ENCODE measurements at regions not wholly inside any gene's neighbourhood (a gene's known extent, or its start where the extent isn't known, plus 50 kb on each side); places are given as distances from the start of the nearest gene placed in this dataset.

DNA sequence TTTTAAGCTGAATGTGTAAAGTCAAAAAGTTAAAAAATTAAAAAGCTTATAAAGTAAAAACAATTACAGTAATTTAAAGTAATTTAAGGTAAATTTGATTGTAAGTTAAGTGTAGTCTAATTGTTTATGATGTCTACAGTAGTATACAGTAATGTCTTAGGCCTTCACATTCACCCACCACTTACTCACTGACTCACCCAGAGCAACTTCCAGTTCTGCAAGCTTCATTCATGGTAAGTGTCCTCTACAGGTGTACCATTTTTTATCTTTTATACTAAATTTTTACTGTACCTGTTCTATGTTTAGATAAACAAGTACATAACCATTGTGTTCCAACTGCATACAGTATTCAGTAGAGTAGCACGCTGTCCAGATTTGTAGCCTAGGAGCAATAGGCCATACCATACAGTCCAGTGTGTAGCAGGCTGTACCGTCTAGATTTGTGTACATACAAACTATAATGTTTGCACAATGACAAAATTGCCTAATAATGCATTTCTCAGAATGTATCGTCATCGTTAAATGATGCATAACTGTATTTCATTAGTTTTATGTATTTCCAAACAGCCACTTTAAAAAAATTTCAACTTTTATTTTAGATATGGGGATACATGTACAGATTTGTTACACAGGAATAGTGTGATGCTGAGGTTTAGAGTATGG lies 319.3 kb downstream of the DYSF start:
- no peak for DNase-seq (ENCODE audit: low read depth, low spot score)
- TF ChIP-seq EZH2 (IDR thresholded peaks at IDR 0.05) (no peak), FOXP2 (optimal IDR thresholded peaks at IDR 0.05; ENCODE audit: control extremely low read depth, extremely low read length, insufficient read depth) (no peak), POLR2AphosphoS5 (IDR thresholded peaks at IDR 0.05; ENCODE audit: borderline replicate concordance, low read depth, low read length) (no peak)
- H3K36me3 ChIP-seq (ENCODE audit: insufficient read depth, low read length), result no peaks in the 10 kb centered on the region
- H3K9ac ChIP-seq (ENCODE audit: insufficient read length), result no peak overlapping the region
- H3K9me3 ChIP-seq (ENCODE audit: low read depth, low read length), result no peaks in the 10 kb centered on the region
- no peak overlapping the region for H3K4me3 ChIP-seq
- no peak overlapping the region for H3K27ac ChIP-seq

DNA sequence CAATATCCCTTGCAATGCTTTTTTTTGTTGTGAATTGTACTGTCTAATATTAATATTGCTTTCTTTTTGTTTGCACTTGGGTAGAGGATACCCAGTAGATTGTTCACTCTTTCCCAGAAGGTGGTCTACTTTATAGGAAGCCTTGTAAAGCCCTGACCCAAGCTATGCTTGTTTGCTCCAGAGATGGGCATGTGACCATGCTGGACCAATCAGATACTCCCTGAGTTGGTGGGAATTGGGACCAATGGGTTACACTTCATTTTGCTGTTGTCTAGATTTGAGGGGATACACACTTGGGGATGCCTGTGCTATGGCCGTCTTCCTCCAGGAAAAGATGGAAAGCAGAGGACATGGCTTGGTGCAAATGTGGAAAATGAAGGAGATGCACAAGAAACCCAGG lies 314.3 kb downstream of the DYSF start:
- Histone ChIP-seq H3K4me3 (no peak overlapping the region), H3K36me3 (ENCODE audit: insufficient read depth, low read length) (no peaks in the 10 kb centered on the region), H3K27ac (no peak overlapping the region), H3K9me3 (ENCODE audit: low read depth, low read length) (no peaks in the 10 kb centered on the region), H3K9ac (ENCODE audit: insufficient read length) (no peak overlapping the region)
- TF ChIP-seq FOXP2 (optimal IDR thresholded peaks at IDR 0.05; ENCODE audit: control extremely low read depth, extremely low read length, insufficient read depth) (no peak), POLR2AphosphoS5 (IDR thresholded peaks at IDR 0.05; ENCODE audit: borderline replicate concordance, low read depth, low read length) (no peak)
- DNase-seq (ENCODE audit: low read depth, low spot score), result no peak

DNA sequence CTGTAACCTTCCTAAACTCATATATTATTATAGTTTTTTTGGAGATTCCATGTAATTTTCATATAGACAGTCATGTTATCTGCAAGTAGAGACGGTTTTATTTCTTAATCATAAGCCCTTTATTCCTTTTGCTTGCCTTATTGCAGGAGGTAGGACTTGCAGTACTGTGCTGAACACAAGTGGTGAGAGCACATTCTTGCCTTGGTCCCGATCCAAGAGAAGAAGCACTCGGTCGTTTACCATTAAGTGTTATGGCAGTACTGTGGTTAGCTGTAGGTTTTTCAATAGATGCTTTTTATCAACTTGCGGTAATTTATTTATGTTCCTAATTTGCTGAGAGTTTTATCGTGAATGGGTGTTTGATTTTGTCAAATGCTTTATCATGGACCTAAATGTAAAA lies 305.7 kb downstream of the DYSF start:
- Histone ChIP-seq H3K9me3 (ENCODE audit: low read depth, low read length) (no peaks in the 10 kb centered on the region), H3K4me3 (no peak overlapping the region), H3K36me3 (ENCODE audit: insufficient read depth, low read length) (no peaks in the 10 kb centered on the region), H3K9ac (ENCODE audit: insufficient read length) (no peak overlapping the region), H3K27ac (no peak overlapping the region)
- TF ChIP-seq EZH2 (IDR thresholded peaks at IDR 0.05), result no peak
- no peak for TF ChIP-seq FOXP2 (optimal IDR thresholded peaks at IDR 0.05; ENCODE audit: control extremely low read depth, extremely low read length, insufficient read depth)
- DNase-seq (ENCODE audit: low read depth, low spot score), result no peak

DNA sequence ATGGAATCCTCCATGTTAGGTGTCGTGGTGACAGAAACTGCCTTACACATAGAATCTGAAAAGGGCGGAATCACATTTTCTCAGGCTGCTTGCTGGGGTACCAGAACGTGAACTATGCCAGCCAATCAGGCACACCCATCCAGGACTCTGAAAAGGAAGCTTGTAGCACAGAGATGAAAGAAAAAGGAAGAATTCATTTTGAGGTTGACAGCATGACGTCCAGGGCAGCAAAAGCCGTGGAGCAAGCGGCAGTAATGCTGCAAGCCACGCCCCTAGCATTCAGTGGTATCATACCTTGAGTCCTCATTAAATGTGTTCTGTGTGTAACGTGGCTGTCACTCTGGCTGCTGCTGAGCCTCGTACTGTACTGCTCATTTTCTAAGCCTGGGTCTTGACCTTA lies 304.0 kb downstream of the DYSF start:
- H3K9ac ChIP-seq (ENCODE audit: insufficient read length), result no peak overlapping the region
- DNase-seq (ENCODE audit: low read depth, low spot score), result no peak
- H3K27ac ChIP-seq, result no peak overlapping the region
- no peaks in the 10 kb centered on the region for H3K36me3 ChIP-seq (ENCODE audit: insufficient read depth, low read length)
- TF ChIP-seq POLR2AphosphoS5 (IDR thresholded peaks at IDR 0.05; ENCODE audit: borderline replicate concordance, low read depth, low read length), result no peak
- no peak for TF ChIP-seq EZH2 (IDR thresholded peaks at IDR 0.05)
- no peak for TF ChIP-seq FOXP2 (optimal IDR thresholded peaks at IDR 0.05; ENCODE audit: control extremely low read depth, extremely low read length, insufficient read depth)
- H3K4me3 ChIP-seq, result no peak overlapping the region
- no peaks in the 10 kb centered on the region for H3K9me3 ChIP-seq (ENCODE audit: low read depth, low read length)

DNA sequence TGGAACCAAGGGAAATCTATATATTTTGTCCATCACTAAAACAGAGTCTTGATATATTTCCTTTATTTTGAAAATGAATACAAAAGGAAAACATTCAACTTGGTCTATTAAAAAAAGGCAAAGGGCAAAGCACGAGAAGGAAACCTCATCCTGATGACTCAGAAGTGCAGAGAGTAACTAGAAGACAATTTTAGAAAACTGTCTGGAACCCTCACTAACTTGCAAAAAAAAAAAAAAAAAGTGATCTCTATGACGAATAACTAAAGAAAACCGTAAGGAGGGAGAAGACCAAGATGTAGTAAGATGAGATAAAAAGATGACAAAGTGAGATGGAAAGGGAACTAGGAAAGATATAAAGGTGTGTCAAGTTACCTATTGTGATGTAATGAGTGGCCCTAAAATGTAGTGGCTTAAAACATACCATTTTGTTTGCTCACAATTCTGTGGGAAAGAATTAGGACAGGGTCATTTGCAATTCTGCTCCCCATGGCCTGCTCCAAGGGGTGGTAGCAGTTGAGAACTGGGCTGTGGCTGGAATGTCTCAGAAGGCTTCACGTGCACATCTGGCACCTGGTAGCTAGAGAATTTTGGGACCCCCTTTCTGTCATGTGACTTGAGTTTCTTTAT lies 303.0 kb downstream of the DYSF start:
- Histone ChIP-seq H3K9ac (ENCODE audit: insufficient read length) (no peak overlapping the region), H3K9me3 (ENCODE audit: low read depth, low read length) (no peaks in the 10 kb centered on the region), H3K27ac (no peak overlapping the region), H3K36me3 (ENCODE audit: insufficient read depth, low read length) (no peaks in the 10 kb centered on the region), H3K4me3 (no peak overlapping the region)
- DNase-seq (ENCODE audit: low read depth, low spot score), result no peak
- no peak for TF ChIP-seq EZH2 (IDR thresholded peaks at IDR 0.05)
- TF ChIP-seq FOXP2 (optimal IDR thresholded peaks at IDR 0.05; ENCODE audit: control extremely low read depth, extremely low read length, insufficient read depth), result no peak
- no peak for TF ChIP-seq POLR2AphosphoS5 (IDR thresholded peaks at IDR 0.05; ENCODE audit: borderline replicate concordance, low read depth, low read length)

DNA sequence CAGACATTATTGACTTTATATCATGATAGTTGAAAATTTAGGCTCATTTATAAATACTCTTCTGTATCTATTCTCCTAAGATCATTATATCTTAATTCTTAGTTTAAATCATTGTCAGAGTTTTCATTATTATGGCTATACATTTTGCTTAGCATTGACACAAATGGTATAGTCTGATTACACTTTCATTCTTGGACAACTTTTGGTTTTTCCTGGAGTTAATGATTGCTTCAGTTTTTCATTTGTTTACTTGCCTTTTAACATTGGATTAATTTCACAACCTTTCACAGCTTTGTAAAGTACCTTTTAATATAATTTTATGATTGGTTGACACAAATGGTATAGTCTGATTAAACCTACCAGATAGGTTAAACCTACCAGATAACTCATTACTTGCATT lies 298.2 kb downstream of the DYSF start:
- H3K4me3 ChIP-seq, result no peak overlapping the region
- no peak overlapping the region for H3K9ac ChIP-seq (ENCODE audit: insufficient read length)
- H3K36me3 ChIP-seq (ENCODE audit: insufficient read depth, low read length), result no peaks in the 10 kb centered on the region
- TF ChIP-seq FOXP2 (optimal IDR thresholded peaks at IDR 0.05; ENCODE audit: control extremely low read depth, extremely low read length, insufficient read depth) (no peak), POLR2AphosphoS5 (IDR thresholded peaks at IDR 0.05; ENCODE audit: borderline replicate concordance, low read depth, low read length) (no peak), EZH2 (IDR thresholded peaks at IDR 0.05) (no peak)
- DNase-seq (ENCODE audit: low read depth, low spot score), result no peak
- H3K27ac ChIP-seq, result no peak overlapping the region
- no peaks in the 10 kb centered on the region for H3K9me3 ChIP-seq (ENCODE audit: low read depth, low read length)

DNA sequence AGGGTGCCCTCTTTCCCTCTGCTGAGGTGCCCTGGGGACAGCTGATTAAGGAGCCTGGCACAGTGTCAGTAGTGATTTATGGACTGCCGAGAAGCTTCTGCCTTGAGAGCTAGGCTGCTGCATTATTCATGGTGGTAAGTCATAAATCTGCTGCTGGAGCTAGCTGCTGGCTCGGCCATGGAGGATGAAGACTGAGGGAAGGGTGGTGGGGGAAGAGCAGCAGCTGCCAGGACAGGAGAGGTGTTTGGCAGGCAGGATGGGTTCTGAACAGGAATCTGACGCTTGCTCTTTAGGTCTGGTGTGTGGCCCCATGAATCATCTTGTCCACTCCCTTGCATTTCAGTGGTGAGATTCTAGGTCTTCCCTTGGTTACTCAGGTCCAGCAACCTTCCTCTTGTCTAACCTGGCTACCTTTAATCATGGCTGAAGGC lies 296.3 kb downstream of the DYSF start:
- no peak overlapping the region for H3K27ac ChIP-seq
- peak; percentile 51 for DNase-seq (ENCODE audit: low read depth, low spot score)
- H3K36me3 ChIP-seq (ENCODE audit: insufficient read depth, low read length), result no peaks in the 10 kb centered on the region
- no peaks in the 10 kb centered on the region for H3K9me3 ChIP-seq (ENCODE audit: low read depth, low read length)
- H3K9ac ChIP-seq (ENCODE audit: insufficient read length), result no peak overlapping the region
- TF ChIP-seq EZH2 (IDR thresholded peaks at IDR 0.05), result no peak
- no peak for TF ChIP-seq FOXP2 (optimal IDR thresholded peaks at IDR 0.05; ENCODE audit: control extremely low read depth, extremely low read length, insufficient read depth)
- no peak for TF ChIP-seq POLR2AphosphoS5 (IDR thresholded peaks at IDR 0.05; ENCODE audit: borderline replicate concordance, low read depth, low read length)
- peak overlapping the region; percentile 33; the same call in 1 of the 2 replicates for H3K4me3 ChIP-seq

DNA sequence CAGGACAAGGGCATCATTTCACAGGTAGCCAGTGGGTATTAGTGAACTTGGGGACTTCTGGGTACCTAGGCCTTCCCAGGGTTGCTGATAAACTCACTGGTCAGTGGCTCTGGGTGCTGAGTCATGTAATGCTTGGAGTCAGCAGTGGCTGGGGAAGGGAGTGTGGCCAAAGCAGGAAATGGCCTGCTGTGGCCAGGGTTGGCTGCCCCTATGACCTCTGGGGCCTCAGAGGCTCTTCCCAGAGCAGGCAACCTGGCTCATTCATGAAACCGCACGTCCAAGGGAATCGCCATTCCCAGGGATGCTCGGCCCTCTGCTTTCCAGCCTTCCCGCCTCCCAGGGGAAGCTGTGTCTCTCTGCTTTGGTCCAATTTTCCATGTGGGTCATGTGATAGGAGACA lies 294.9 kb downstream of the DYSF start:
- Histone ChIP-seq H3K9me3 (ENCODE audit: low read depth, low read length) (no peaks in the 10 kb centered on the region), H3K27ac (no peak overlapping the region), H3K4me3 (no peak overlapping the region), H3K36me3 (ENCODE audit: insufficient read depth, low read length) (no peaks in the 10 kb centered on the region), H3K9ac (ENCODE audit: insufficient read length) (no peak overlapping the region)
- TF ChIP-seq FOXP2 (optimal IDR thresholded peaks at IDR 0.05; ENCODE audit: control extremely low read depth, extremely low read length, insufficient read depth), result no peak
- TF ChIP-seq POLR2AphosphoS5 (IDR thresholded peaks at IDR 0.05; ENCODE audit: borderline replicate concordance, low read depth, low read length), result no peak
- no peak for TF ChIP-seq EZH2 (IDR thresholded peaks at IDR 0.05)
- DNase-seq (ENCODE audit: low read depth, low spot score), result no peak

DNA sequence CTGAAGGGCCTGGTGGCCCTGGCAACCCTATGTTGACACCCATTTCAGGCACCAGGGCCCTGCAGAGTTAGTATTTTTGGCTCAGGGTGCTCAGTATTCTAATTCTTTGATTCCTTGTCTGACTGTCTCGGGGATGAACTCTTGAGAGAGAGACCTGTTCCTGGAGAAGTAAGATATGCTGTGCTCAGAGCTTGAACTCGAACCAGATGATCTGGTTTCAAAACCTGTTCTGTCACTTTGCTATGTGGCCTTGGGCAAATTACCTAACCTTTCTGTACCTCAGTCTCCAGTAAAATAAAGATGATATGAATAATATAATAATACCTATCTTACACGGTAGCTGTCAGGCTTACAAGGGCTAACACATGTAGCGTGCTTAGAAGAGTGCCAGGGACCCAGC lies 294.2 kb downstream of the DYSF start:
- no peak for DNase-seq (ENCODE audit: low read depth, low spot score)
- Histone ChIP-seq H3K9ac (ENCODE audit: insufficient read length) (no peak overlapping the region), H3K9me3 (ENCODE audit: low read depth, low read length) (no peaks in the 10 kb centered on the region), H3K36me3 (ENCODE audit: insufficient read depth, low read length) (no peaks in the 10 kb centered on the region), H3K27ac (no peak overlapping the region), H3K4me3 (no peak overlapping the region)
- no peak for TF ChIP-seq FOXP2 (optimal IDR thresholded peaks at IDR 0.05; ENCODE audit: control extremely low read depth, extremely low read length, insufficient read depth)
- no peak for TF ChIP-seq EZH2 (IDR thresholded peaks at IDR 0.05)
- TF ChIP-seq POLR2AphosphoS5 (IDR thresholded peaks at IDR 0.05; ENCODE audit: borderline replicate concordance, low read depth, low read length), result no peak
